Adrenal gland (tissue), 9 donors: ENCODE measurements at regions not wholly inside any gene's neighbourhood (a gene's known extent, or its start where the extent isn't known, plus 50 kb on each side); places are given as distances from the start of the nearest gene placed in this dataset.

Experiments
- DNase-seq, 7 donors: peaks; one replicate each; pipeline ENCODE4 v3.0.0-alpha.2; 2019 to 2020
- H3K27ac ChIP-seq, 5 donors: fragments of 200-600 bp; sonication (generic) in 4 of 5; 1 replicate in 3 of 5; 2 replicates in 2 of 5; pipeline versions ENCODE4 v1.5.1 to v1.8.0; 2016 to 2020; ENCODE audit warnings: mild to moderate bottlenecking in 1 of 5
- H3K27me3 ChIP-seq: fragments of 200-600 bp; 2 replicates; pipeline ENCODE4 v1.8.0; 2021
- H3K36me3 ChIP-seq, 2 donors: fragments of 200-600 bp; replicated peaks in 1 of 2; 1 replicate in 1 of 2; 2 replicates in 1 of 2; pipeline versions ENCODE4 v1.5.1 to v1.8.0; 2018 to 2022
- H3K4me1 ChIP-seq, 2 donors: fragments of 200-600 bp; replicated peaks in 1 of 2; 1 replicate in 1 of 2; 2 replicates in 1 of 2; pipeline versions ENCODE4 v1.5.1 to v1.8.0; 2018 to 2021
- H3K4me3 ChIP-seq, 4 donors: fragments of 200-600 bp; sonication (generic) in 3 of 4; one replicate each; pipeline ENCODE4 v1.5.1; 2016 to 2018
- H3K9me3 ChIP-seq, 3 donors: fragments of 200-600 bp; sonication (generic) in 1 of 3; replicated peaks in 1 of 3; 1 replicate in 2 of 3; 2 replicates in 1 of 3; pipeline versions ENCODE4 v1.5.1 to v1.8.0; 2016 to 2021
- POLR2A ChIP-seq, 2 donors: fragments of 450-650 bp; IDR thresholded peaks; one replicate each; pipeline ENCODE4 v1.6.1; 2017; ENCODE audit warnings: antibody characterized with exemption in 2 of 2, mild to moderate bottlenecking in 2 of 2, moderate library complexity in 1 of 2
- WGBS, 4 donors: extraction: QIAGEN DNeasy Blood & Tissue Kit in 2 of 4; methylation state at CpG; one replicate each; pipeline versions ENCODE4 v1.1.5 to v1.1.7; 2013 to 2017; 5-methylcytosine and 5-hydroxymethylcytosine counted together
- intact Hi-C, 2 donors: fragments of 100-400 bp; cut with DNase I; formaldehyde crosslinking; loops; one replicate each; pipeline versions ENCODE4 v1.14.1 to v1.15.0; 2022 to 2023
- TF ChIP-seq, protein P1 (sequence below), 6 experiments: fragments of 450-650 bp in 4 of 6; fragments of 200-600 bp in 2 of 6; sonication (generic) in 1 of 6; IDR thresholded peaks; 1 replicate in 5 of 6; 2 replicates in 1 of 6; pipeline versions ENCODE4 v1.5.1 to v1.8.0; 2016 to 2021; ENCODE audit warnings: antibody characterized with exemption in 6 of 6, mild to moderate bottlenecking in 2 of 6, moderate library complexity in 1 of 6
- donor health status: healthy with polysubstance abuse.
- donor health status: Bipolar disorder and iron deficiency.
- donor health status: DM: yes; HTN: yes; CAD: no.
- donor health status: DM: no; HTN: no; CAD: no.
- donor health status: DM: no; HTN: no; CAD: no.

DNA sequence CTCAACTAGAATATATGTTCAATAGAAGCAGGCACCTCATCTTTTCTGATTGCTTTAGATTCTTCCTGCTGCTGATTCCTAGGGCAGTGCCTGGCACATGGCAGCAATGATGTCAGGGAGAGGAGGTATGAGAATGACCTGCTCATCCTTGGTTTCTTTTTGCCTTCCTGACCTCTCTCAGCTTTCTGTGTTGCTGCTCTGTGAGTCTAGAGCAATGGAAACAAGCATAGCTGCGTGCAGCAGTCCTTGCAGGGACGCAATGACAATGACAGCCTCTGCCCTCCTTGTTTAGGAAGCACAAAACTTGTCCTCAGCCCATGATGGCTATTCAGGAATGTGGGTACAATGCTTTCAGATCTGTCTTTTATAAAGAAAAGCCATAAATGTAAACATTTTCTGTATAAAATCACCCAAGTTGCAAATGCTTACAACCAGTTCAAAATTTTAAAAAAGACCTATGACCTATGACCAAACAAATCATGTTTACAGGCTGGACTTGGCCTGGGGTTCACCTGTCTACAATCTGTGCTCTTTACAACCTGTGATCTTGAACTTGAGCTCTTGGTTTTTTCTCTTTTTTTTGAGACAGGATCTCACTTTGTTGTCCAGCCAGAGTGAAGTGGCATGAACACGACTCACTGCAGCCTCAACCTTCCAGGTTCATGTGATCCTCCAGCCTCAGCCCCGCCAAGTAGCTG is 549.4 kb upstream of the ATP2B1 start:
- Histone ChIP-seq H3K9me3 (no peaks in the 10 kb centered on the region), H3K27me3 (no peaks in the 10 kb centered on the region), H3K27ac (no peak overlapping the region), H3K36me3 (no peaks in the 10 kb centered on the region), H3K4me3 (no peak overlapping the region), H3K4me1 (peaks cover 0 to 6% of the 10 kb centered on the region in 2 donors)
- no peak for DNase-seq
- no peak for TF ChIP-seq POLR2A (IDR thresholded peaks at IDR 0.05)
- TF ChIP-seq, protein P1, sequence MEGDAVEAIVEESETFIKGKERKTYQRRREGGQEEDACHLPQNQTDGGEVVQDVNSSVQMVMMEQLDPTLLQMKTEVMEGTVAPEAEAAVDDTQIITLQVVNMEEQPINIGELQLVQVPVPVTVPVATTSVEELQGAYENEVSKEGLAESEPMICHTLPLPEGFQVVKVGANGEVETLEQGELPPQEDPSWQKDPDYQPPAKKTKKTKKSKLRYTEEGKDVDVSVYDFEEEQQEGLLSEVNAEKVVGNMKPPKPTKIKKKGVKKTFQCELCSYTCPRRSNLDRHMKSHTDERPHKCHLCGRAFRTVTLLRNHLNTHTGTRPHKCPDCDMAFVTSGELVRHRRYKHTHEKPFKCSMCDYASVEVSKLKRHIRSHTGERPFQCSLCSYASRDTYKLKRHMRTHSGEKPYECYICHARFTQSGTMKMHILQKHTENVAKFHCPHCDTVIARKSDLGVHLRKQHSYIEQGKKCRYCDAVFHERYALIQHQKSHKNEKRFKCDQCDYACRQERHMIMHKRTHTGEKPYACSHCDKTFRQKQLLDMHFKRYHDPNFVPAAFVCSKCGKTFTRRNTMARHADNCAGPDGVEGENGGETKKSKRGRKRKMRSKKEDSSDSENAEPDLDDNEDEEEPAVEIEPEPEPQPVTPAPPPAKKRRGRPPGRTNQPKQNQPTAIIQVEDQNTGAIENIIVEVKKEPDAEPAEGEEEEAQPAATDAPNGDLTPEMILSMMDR (IDR thresholded peaks at IDR 0.05), result no peak
- WGBS, 4 donors, result 76 to 86% (median 80%) methylated on average over 4 of the region's 4 CpGs
- intact Hi-C loops, result no loop called here

DNA sequence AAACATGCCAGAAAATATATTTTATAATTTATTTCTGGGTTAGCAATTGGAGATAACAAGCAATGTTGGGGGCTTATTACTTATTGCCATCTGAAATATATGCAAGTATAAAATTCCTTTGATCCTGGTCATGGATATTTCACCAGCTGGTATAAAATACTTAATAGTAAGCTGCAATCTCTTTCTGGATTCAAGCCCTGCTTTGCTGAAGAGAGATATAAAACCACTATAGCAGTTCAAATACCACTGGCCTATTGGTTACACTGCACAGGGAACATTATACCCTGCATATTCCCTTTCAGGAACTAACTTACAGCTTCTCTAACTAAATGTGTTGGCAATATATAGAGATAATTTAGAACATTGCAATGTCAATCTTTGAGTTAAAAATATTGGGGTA is 546.2 kb upstream of the ATP2B1 start:
- Histone ChIP-seq H3K27me3 (no peaks in the 10 kb centered on the region), H3K4me3 (no peak overlapping the region), H3K27ac (no peak overlapping the region), H3K4me1 (peaks cover 0 to 14% of the 10 kb centered on the region in 2 donors), H3K9me3 (no peaks in the 10 kb centered on the region), H3K36me3 (no peaks in the 10 kb centered on the region)
- intact Hi-C loops, result no loop called here
- DNase-seq, result no peak
- TF ChIP-seq, protein P1 (IDR thresholded peaks at IDR 0.05), result no peak
- no peak for TF ChIP-seq POLR2A (IDR thresholded peaks at IDR 0.05)

DNA sequence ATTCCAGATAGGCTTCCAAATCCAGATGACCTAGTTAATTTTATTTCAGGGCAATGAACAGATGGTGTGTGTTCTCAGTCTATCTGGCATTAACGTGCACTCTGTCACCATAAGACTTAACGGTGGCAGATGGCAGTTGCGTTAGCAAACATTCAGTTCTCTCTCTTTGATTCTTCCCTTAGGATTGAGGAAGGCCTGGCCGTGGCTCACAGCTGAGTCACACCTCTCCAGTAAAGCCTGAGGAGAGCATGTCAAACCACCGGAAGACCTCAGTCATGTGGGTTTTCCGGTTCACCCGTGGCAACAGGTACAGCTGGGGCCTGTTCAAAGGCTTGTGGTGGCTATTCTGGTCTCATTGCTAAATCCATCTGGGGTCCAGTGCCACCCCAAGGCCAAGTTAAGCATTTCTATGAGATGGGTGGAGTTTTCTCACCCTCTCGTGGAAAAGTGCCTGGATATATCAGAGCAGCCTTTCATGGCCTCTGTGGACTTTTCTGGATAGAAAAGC is 545.1 kb upstream of the ATP2B1 start:
- no peaks in the 10 kb centered on the region for H3K27me3 ChIP-seq
- WGBS, 4 donors, result 22 to 36% (median 34%) methylated on average over 6 to 8 of the region's 8 CpGs
- peak overlapping the region in 1 of 5 donors; percentile 51 for H3K27ac ChIP-seq
- no peak for TF ChIP-seq POLR2A (IDR thresholded peaks at IDR 0.05)
- TF ChIP-seq, protein P1 (IDR thresholded peaks at IDR 0.05), result no peak
- peak; percentile 20 to 84 (median 29) for DNase-seq
- intact Hi-C loops, result no loop called here
- H3K4me3 ChIP-seq, result no peak overlapping the region
- H3K9me3 ChIP-seq, result no peaks in the 10 kb centered on the region
- H3K36me3 ChIP-seq, result no peaks in the 10 kb centered on the region
- H3K4me1 ChIP-seq, result peaks cover 0 to 14% of the 10 kb centered on the region in 2 donors

DNA sequence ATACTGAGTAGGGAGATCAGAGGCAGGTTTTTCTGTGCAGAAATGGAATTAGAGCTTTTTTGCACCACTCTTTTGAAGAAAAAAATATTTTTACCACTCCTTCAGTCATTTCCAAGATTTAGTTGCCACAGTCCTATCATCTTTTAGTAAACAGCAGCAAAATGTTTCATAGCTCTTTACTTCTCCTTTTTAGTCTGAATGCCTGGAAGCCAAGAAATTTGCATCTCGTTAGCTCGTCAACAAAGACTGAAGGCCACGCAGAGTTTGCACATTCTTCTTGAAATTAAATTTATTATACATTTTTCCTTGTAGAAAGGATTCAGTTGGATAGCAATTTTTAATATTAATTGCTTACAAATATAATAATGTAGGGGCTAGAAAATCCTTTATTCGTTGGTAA is 544.5 kb upstream of the ATP2B1 start:
- no peaks in the 10 kb centered on the region for H3K27me3 ChIP-seq
- intact Hi-C loops, result no loop called here
- H3K9me3 ChIP-seq, result no peaks in the 10 kb centered on the region
- peaks cover 0 to 14% of the 10 kb centered on the region in 2 donors for H3K4me1 ChIP-seq
- TF ChIP-seq, protein P1 (IDR thresholded peaks at IDR 0.05), result no peak
- TF ChIP-seq POLR2A (IDR thresholded peaks at IDR 0.05), result no peak
- no peaks in the 10 kb centered on the region for H3K36me3 ChIP-seq
- H3K4me3 ChIP-seq, result no peak overlapping the region
- DNase-seq, result no peak
- H3K27ac ChIP-seq, result no peak overlapping the region
- 67 to 86% (median 73%) methylated on average over 4 of the region's 4 CpGs for WGBS, 4 donors
